GM21423 (cell line): ENCODE measurements at regions not wholly inside any gene's neighbourhood (a gene's known extent, or its start where the extent isn't known, plus 50 kb on each side); places are given as distances from the start of the nearest gene placed in this dataset.

Experiments used
- ATAC-seq: cut with Tn5 transposase; IDR thresholded peaks from one replicate; pipeline ENCODE4 v1.9.1; 2021; ENCODE audit warnings: mild to moderate bottlenecking, moderate library complexity; ENCODE audit not compliant: unreplicated experiment

- no peak for ATAC-seq
These were observed 291.2 kb upstream of the MON1B start for GRCh38 chr16:76899767-76900166.

- ATAC-seq, result no peak
These were observed 290.4 kb upstream of the MON1B start for GRCh38 chr16:76900285-76901263.

GRCh38 chr16:76906552-76906951 is 284.4 kb upstream of the MON1B start:
- ATAC-seq, result no peak

- ATAC-seq, result no peak
These were observed 280.1 kb upstream of the MON1B start for GRCh38 chr16:76910931-76911330.

GRCh38 chr16:76913046-76913445 is 277.9 kb upstream of the MON1B start:
- ATAC-seq, result no peak

GRCh38 chr16:76926042-76926441 is 264.9 kb upstream of the MON1B start:
- no peak for ATAC-seq

- no peak for ATAC-seq
These were observed 264.4 kb upstream of the MON1B start for GRCh38 chr16:76926595-76926994.

- no peak for ATAC-seq
These were observed 259.8 kb upstream of the MON1B start for GRCh38 chr16:76931186-76931585.

- ATAC-seq, result no peak
These were observed 258.3 kb upstream of the MON1B start for GRCh38 chr16:76932541-76933211.

GRCh38 chr16:76940251-76940650 is 250.7 kb upstream of the MON1B start:
- ATAC-seq, result no peak

GRCh38 chr16:76941113-76941512 is 249.9 kb upstream of the MON1B start:
- no peak for ATAC-seq

- ATAC-seq, result no peak
These were observed 248.9 kb upstream of the MON1B start for GRCh38 chr16:76942089-76942488.

- ATAC-seq, result no peak
These were observed 247.1 kb upstream of the MON1B start for GRCh38 chr16:76943921-76944320.

GRCh38 chr16:76946879-76947278 is 244.1 kb upstream of the MON1B start:
- ATAC-seq, result no peak

- no peak for ATAC-seq
These were observed 243.2 kb upstream of the MON1B start for GRCh38 chr16:76947749-76948148.

GRCh38 chr16:76955629-76956028 is 235.4 kb upstream of the MON1B start:
- no peak for ATAC-seq

- no peak for ATAC-seq
These were observed 234.6 kb upstream of the MON1B start for GRCh38 chr16:76956394-76956793.

GRCh38 chr16:76956841-76957240 is 234.1 kb upstream of the MON1B start:
- no peak for ATAC-seq

GRCh38 chr16:76959166-76959565 is 231.8 kb upstream of the MON1B start:
- ATAC-seq, result no peak

- ATAC-seq, result no peak
These were observed 227.2 kb upstream of the MON1B start for GRCh38 chr16:76963614-76964315.

GRCh38 chr16:76964464-76965154 is 226.4 kb upstream of the MON1B start:
- no peak for ATAC-seq
